ENCODE measurements at regions not wholly inside any gene's neighbourhood (a gene's known extent, or its start where the extent isn't known, plus 50 kb on each side); places are given as distances from the start of the nearest gene placed in this dataset.

DNA sequence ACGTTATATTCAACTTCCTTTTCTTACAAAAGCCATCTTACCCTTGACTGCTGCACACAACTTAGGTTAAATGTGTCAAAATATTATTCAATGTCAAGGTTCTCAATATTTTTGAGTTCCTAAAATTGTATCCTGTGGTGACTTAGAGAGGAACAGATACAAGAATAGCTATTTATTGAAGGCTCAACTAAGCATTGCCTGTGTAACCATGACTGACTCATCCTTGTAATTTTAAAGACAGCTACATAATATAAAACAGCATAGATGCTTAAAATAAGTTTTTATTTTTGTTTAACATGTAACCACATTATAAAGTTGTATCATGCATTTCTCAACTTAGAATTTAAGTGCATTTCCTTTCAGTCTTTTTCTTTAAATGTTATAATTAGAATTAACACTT, 312.9 kb upstream of the RGMB start:
- Histone ChIP-seq H3F3A (ENCODE audit: insufficient read depth, low read length, poor library complexity, severe bottlenecking) (no peaks in the 10 kb centered on the region), H3K9me2 (ENCODE audit: insufficient read depth, low read length) (no peaks in the 10 kb centered on the region), H3K27ac (ENCODE audit: low read length) (no peak overlapping the region), H3K9me3 (ENCODE audit: low read length) (no peaks in the 10 kb centered on the region), H3K4me2 (ENCODE audit: low read length) (no peak overlapping the region), H3K36me3 (ENCODE audit: insufficient read depth, low read length) (no peaks in the 10 kb centered on the region), H3K9ac (ENCODE audit: low read length) (no peak overlapping the region), H3K27me3 (ENCODE audit: insufficient read depth, low read depth, low read length) (no peaks in the 10 kb centered on the region), H4K20me1 (ENCODE audit: insufficient read depth) (no peaks in the 10 kb centered on the region), H2AFZ (ENCODE audit: low read depth, low read length) (no peak overlapping the region), H3K79me2 (replicated peaks; ENCODE audit: insufficient read depth, low read length) (no peaks in the 10 kb centered on the region), H3K4me3 (ENCODE audit: low read length) (no peak overlapping the region)
- TF ChIP-seq SMC3 (conservative IDR thresholded peaks at IDR 0.05; ENCODE audit: poor library complexity) (no peak), RAD21 (conservative IDR thresholded peaks at IDR 0.05) (no peak), MXI1 (conservative IDR thresholded peaks at IDR 0.05; ENCODE audit: poor library complexity, severe bottlenecking) (no peak), EZH2 (IDR thresholded peaks at IDR 0.05; ENCODE audit: borderline replicate concordance, insufficient read depth, low read length, poor library complexity, severe bottlenecking) (no peak), POLR2AphosphoS5 (IDR thresholded peaks at IDR 0.05) (no peak), EP300 (conservative IDR thresholded peaks at IDR 0.05; ENCODE audit: poor library complexity, severe bottlenecking) (no peak)

DNA sequence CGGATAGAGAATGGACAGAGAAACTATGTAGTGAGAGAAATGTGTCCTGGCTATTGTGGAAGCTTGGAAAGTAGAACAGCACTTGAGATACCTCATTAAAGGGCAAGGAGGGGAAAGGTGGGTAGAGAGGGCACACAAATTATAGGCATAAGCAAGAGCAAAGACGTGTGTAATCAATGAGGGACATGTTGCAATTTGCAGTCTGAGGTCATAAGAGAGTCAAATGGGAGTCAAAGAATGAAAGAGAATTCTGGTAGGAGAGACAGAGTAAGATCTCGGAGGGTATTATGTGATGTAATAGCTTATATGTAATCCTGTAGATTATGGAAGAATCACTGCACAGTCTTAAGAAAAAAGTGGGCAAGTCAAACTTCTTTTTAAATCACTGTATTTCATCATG, 312.0 kb upstream of the RGMB start:
- H3K4me2 ChIP-seq (ENCODE audit: low read length): no peak overlapping the region
- no peaks in the 10 kb centered on the region for H3K27me3 ChIP-seq (ENCODE audit: insufficient read depth, low read depth, low read length)
- H3K4me3 ChIP-seq (ENCODE audit: low read length): no peak overlapping the region
- H3K9ac ChIP-seq (ENCODE audit: low read length): no peak overlapping the region
- no peaks in the 10 kb centered on the region for H3K79me2 ChIP-seq (replicated peaks; ENCODE audit: insufficient read depth, low read length)
- no peak overlapping the region for H3K27ac ChIP-seq (ENCODE audit: low read length)
- H3K9me2 ChIP-seq (ENCODE audit: insufficient read depth, low read length): no peaks in the 10 kb centered on the region
- H2AFZ ChIP-seq (ENCODE audit: low read depth, low read length): no peak overlapping the region
- H3K9me3 ChIP-seq (ENCODE audit: low read length): no peaks in the 10 kb centered on the region
- no peak for TF ChIP-seq RAD21 (conservative IDR thresholded peaks at IDR 0.05)
- TF ChIP-seq EZH2 (IDR thresholded peaks at IDR 0.05; ENCODE audit: borderline replicate concordance, insufficient read depth, low read length, poor library complexity, severe bottlenecking): no peak
- TF ChIP-seq TAF1 (IDR thresholded peaks at IDR 0.05; ENCODE audit: low read depth): no peak
- no peak for TF ChIP-seq SMC3 (conservative IDR thresholded peaks at IDR 0.05; ENCODE audit: poor library complexity)
- TF ChIP-seq MXI1 (conservative IDR thresholded peaks at IDR 0.05; ENCODE audit: poor library complexity, severe bottlenecking): no peak
- TF ChIP-seq, protein P1, sequence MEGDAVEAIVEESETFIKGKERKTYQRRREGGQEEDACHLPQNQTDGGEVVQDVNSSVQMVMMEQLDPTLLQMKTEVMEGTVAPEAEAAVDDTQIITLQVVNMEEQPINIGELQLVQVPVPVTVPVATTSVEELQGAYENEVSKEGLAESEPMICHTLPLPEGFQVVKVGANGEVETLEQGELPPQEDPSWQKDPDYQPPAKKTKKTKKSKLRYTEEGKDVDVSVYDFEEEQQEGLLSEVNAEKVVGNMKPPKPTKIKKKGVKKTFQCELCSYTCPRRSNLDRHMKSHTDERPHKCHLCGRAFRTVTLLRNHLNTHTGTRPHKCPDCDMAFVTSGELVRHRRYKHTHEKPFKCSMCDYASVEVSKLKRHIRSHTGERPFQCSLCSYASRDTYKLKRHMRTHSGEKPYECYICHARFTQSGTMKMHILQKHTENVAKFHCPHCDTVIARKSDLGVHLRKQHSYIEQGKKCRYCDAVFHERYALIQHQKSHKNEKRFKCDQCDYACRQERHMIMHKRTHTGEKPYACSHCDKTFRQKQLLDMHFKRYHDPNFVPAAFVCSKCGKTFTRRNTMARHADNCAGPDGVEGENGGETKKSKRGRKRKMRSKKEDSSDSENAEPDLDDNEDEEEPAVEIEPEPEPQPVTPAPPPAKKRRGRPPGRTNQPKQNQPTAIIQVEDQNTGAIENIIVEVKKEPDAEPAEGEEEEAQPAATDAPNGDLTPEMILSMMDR (IDR thresholded peaks at IDR 0.05; ENCODE audit: poor library complexity, severe bottlenecking): no peak
- TF ChIP-seq POLR2AphosphoS5 (IDR thresholded peaks at IDR 0.05): no peak
- TF ChIP-seq EP300 (conservative IDR thresholded peaks at IDR 0.05; ENCODE audit: poor library complexity, severe bottlenecking): no peak
- TF ChIP-seq, protein P2, sequence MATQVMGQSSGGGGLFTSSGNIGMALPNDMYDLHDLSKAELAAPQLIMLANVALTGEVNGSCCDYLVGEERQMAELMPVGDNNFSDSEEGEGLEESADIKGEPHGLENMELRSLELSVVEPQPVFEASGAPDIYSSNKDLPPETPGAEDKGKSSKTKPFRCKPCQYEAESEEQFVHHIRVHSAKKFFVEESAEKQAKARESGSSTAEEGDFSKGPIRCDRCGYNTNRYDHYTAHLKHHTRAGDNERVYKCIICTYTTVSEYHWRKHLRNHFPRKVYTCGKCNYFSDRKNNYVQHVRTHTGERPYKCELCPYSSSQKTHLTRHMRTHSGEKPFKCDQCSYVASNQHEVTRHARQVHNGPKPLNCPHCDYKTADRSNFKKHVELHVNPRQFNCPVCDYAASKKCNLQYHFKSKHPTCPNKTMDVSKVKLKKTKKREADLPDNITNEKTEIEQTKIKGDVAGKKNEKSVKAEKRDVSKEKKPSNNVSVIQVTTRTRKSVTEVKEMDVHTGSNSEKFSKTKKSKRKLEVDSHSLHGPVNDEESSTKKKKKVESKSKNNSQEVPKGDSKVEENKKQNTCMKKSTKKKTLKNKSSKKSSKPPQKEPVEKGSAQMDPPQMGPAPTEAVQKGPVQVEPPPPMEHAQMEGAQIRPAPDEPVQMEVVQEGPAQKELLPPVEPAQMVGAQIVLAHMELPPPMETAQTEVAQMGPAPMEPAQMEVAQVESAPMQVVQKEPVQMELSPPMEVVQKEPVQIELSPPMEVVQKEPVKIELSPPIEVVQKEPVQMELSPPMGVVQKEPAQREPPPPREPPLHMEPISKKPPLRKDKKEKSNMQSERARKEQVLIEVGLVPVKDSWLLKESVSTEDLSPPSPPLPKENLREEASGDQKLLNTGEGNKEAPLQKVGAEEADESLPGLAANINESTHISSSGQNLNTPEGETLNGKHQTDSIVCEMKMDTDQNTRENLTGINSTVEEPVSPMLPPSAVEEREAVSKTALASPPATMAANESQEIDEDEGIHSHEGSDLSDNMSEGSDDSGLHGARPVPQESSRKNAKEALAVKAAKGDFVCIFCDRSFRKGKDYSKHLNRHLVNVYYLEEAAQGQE (IDR thresholded peaks at IDR 0.05; ENCODE audit: borderline replicate concordance): no peak
- no peaks in the 10 kb centered on the region for H3F3A ChIP-seq (ENCODE audit: insufficient read depth, low read length, poor library complexity, severe bottlenecking)
- no peaks in the 10 kb centered on the region for H4K20me1 ChIP-seq (ENCODE audit: insufficient read depth)
- no peaks in the 10 kb centered on the region for H3K36me3 ChIP-seq (ENCODE audit: insufficient read depth, low read length)
